Endodermal cell (in vitro differentiated cells): ENCODE measurements at regions not wholly inside any gene's neighbourhood (a gene's known extent, or its start where the extent isn't known, plus 50 kb on each side); places are given as distances from the start of the nearest gene placed in this dataset.

Source experiments
- DNase-seq: peaks from one replicate; pipeline ENCODE4 v3.0.0-alpha.2; 2017
- H3K27ac ChIP-seq: 2 replicates; pipeline ENCODE4 v1.5.1; 2013; ENCODE audit warnings: mild to moderate bottlenecking, low read depth, low read length, moderate library complexity
- H3K27me3 ChIP-seq: 2 replicates; pipeline ENCODE4 v1.6.1; 2013; ENCODE audit warnings: mild to moderate bottlenecking, low read length, moderate library complexity; ENCODE audit not compliant: insufficient read depth, control insufficient read depth, poor library complexity, severe bottlenecking
- H3K36me3 ChIP-seq: 2 replicates; pipeline ENCODE4 v1.7.0; 2013; ENCODE audit warnings: mild to moderate bottlenecking, low read length, moderate library complexity; ENCODE audit not compliant: control insufficient read depth, insufficient read depth
- H3K4me1 ChIP-seq: one replicate; pipeline ENCODE4 v1.7.0; 2013; ENCODE audit warnings: low read length; ENCODE audit not compliant: control insufficient read depth, insufficient read depth
- H3K4me3 ChIP-seq: 2 replicates; pipeline ENCODE4 v1.5.1; 2013; ENCODE audit warnings: mild to moderate bottlenecking, low read length, moderate library complexity
- H3K9ac ChIP-seq: 2 replicates; pipeline ENCODE4 v1.6.1; 2013; ENCODE audit warnings: mild to moderate bottlenecking, low read length, moderate library complexity; ENCODE audit not compliant: poor library complexity, severe bottlenecking; ENCODE audit errors: extremely low read depth
- H3K9me3 ChIP-seq: 2 replicates; pipeline ENCODE4 v1.6.1; 2013; ENCODE audit warnings: mild to moderate bottlenecking, low read length, moderate library complexity; ENCODE audit not compliant: control insufficient read depth
- H3K27ac Mint-ChIP-seq: 2 replicates; pipeline ENCODE4 v1.8.0; 2020; ENCODE audit warnings: mixed read lengths
- H3K27me3 Mint-ChIP-seq: 2 replicates; pipeline ENCODE4 v1.8.0; 2021; ENCODE audit warnings: mild to moderate bottlenecking, mixed read lengths; ENCODE audit not compliant: insufficient read depth
- H3K36me3 Mint-ChIP-seq: 2 replicates; pipeline ENCODE4 v1.8.0; 2020; ENCODE audit warnings: low read depth, mixed read lengths
- H3K4me1 Mint-ChIP-seq: 2 replicates; pipeline ENCODE4 v1.8.0; 2020; ENCODE audit warnings: mixed read lengths
- H3K4me3 Mint-ChIP-seq: 2 replicates; pipeline ENCODE4 v1.8.0; 2020; ENCODE audit warnings: mild to moderate bottlenecking, moderate library complexity, mixed read lengths
- H3K9me3 Mint-ChIP-seq: 2 replicates; pipeline ENCODE4 v1.8.0; 2020; ENCODE audit warnings: mild to moderate bottlenecking, mixed read lengths
- CTCF ChIP-seq: fragments of 200-600 bp; sonication (generic); conservative IDR thresholded peaks from 2 replicates; pipeline ENCODE4 v1.5.0; 2021; ENCODE audit warnings: antibody characterized with exemption, mild to moderate bottlenecking
- WGBS, 2 experiments: methylation state at CpG; one replicate each; pipeline versions ENCODE4 v1.1.5 to v1.1.7; 2013; ENCODE audit warnings: missing lambda C conversion rate in 2 of 2, mixed read lengths in 1 of 2; ENCODE audit not compliant: insufficient coverage in 1 of 2, insufficient read length in 1 of 2; 5-methylcytosine and 5-hydroxymethylcytosine counted together

- no peaks in the 10 kb centered on the region for H3K36me3 ChIP-seq
- H3K4me1 ChIP-seq: no peaks in the 10 kb centered on the region
- Mint-ChIP-seq H3K36me3 (no peaks in the 10 kb centered on the region), H3K9me3 (no peaks in the 10 kb centered on the region), H3K4me1 (peaks cover 20% of the 10 kb centered on the region), H3K27me3 (no peaks in the 10 kb centered on the region), H3K27ac (no peak overlapping the region), H3K4me3 (no peak overlapping the region)
- no peak for TF ChIP-seq CTCF
- peak; percentile 49 for DNase-seq
- no peak overlapping the region for H3K9ac ChIP-seq
- H3K9me3 ChIP-seq: no peaks in the 10 kb centered on the region
- H3K27ac ChIP-seq: no peak overlapping the region
- no peak overlapping the region for H3K4me3 ChIP-seq
- H3K27me3 ChIP-seq: no peaks in the 10 kb centered on the region
- WGBS, 2 experiments: 91 to 100% methylated on average over 1 to 3 of the region's 3 CpGs
Measured at GRCh38 chr7:121456785-121457359, 60.8 kb upstream of the FAM3C start.

- peak overlapping the region; percentile 53 for H3K27ac Mint-ChIP-seq
- Histone ChIP-seq H3K27me3 (no peaks in the 10 kb centered on the region), H3K9me3 (no peaks in the 10 kb centered on the region), H3K4me1 (no peaks in the 10 kb centered on the region), H3K36me3 (no peaks in the 10 kb centered on the region), H3K27ac (no peak overlapping the region), H3K9ac (no peak overlapping the region), H3K4me3 (no peak overlapping the region)
- 89% methylated on average over 1 of the region's 1 CpG; no CpG with 5 or more reads in 1 of the 2 experiments for WGBS, 2 experiments
- no peaks in the 10 kb centered on the region for H3K36me3 Mint-ChIP-seq
- H3K4me1 Mint-ChIP-seq: peaks cover 17% of the 10 kb centered on the region
- no peaks in the 10 kb centered on the region for H3K27me3 Mint-ChIP-seq
- H3K9me3 Mint-ChIP-seq: no peaks in the 10 kb centered on the region
- DNase-seq: peak; percentile 47
- no peak overlapping the region for H3K4me3 Mint-ChIP-seq
- TF ChIP-seq CTCF: no peak
Measured at GRCh38 chr7:121456015-121456414, 59.9 kb upstream of the FAM3C start.

- Mint-ChIP-seq H3K27ac (no peak overlapping the region), H3K4me3 (no peak overlapping the region), H3K9me3 (no peaks in the 10 kb centered on the region), H3K4me1 (peaks cover 17% of the 10 kb centered on the region), H3K27me3 (no peaks in the 10 kb centered on the region), H3K36me3 (no peaks in the 10 kb centered on the region)
- DNase-seq: no peak
- H3K9me3 ChIP-seq: no peaks in the 10 kb centered on the region
- no peaks in the 10 kb centered on the region for H3K27me3 ChIP-seq
- no peak overlapping the region for H3K9ac ChIP-seq
- no peaks in the 10 kb centered on the region for H3K36me3 ChIP-seq
- H3K4me3 ChIP-seq: no peak overlapping the region
- no peak for TF ChIP-seq CTCF
- no peak overlapping the region for H3K27ac ChIP-seq
- H3K4me1 ChIP-seq: no peaks in the 10 kb centered on the region
Measured at GRCh38 chr7:121452389-121452788, 56.3 kb upstream of the FAM3C start.
